ENCODE measurements at regions not wholly inside any gene's neighbourhood (a gene's known extent, or its start where the extent isn't known, plus 50 kb on each side); places are given as distances from the start of the nearest gene placed in this dataset.
A peak's percentile ranks its signal among the peaks of the same experiment; 100 is the strongest.

DNA sequence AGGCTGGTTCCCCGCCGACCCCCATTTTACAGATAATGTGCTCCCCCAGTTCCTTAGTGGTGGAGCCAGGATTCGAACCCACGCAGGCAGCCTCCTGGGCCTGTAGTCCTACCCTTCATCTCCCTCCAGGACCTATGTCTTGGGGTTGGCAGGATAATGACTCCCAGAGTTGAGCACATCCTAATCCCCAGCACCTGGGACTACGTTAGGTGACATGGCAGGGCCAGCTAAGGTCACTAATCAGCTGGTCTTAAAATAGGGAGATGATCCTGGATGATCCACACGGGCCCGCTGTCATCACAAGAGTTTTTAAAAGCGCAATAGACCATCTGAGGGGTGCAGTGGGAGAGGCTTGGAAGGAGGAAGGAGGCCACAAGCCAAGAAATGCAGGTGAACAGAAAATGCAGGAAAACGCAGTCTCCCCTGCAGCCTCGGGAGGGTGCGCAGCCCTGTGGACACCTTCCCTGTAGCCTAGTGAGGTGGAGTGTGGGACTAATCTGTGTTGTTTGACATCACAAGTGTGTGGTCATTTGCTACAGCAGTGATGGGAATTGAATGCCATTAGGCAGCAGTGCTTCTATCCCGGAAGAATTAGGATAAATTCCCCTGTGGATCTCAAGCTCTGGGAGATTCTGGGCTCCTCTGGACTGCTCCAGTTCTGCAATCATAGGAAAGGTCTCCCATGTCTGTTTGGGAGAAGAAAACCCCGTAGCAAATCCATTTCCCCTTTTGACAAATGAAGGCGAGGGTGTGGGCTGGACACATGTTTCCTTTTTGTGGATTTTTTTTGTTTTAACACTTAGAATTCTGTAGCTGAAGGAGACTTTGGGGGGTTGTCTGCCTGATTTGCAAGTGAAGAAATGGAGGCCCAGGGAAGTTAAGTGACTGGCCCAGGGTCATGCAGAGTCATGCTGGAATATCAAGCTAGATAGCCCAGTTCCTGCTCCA lies 297.7 kb downstream of the SEC14L1 start:
- in situ Hi-C loops (cut with MboI; ENCODE audit: low sequenced_read_pairs, unreplicated experiment): no loop called here
- no peak for DNase-seq (ENCODE audit: low spot score)

DNA sequence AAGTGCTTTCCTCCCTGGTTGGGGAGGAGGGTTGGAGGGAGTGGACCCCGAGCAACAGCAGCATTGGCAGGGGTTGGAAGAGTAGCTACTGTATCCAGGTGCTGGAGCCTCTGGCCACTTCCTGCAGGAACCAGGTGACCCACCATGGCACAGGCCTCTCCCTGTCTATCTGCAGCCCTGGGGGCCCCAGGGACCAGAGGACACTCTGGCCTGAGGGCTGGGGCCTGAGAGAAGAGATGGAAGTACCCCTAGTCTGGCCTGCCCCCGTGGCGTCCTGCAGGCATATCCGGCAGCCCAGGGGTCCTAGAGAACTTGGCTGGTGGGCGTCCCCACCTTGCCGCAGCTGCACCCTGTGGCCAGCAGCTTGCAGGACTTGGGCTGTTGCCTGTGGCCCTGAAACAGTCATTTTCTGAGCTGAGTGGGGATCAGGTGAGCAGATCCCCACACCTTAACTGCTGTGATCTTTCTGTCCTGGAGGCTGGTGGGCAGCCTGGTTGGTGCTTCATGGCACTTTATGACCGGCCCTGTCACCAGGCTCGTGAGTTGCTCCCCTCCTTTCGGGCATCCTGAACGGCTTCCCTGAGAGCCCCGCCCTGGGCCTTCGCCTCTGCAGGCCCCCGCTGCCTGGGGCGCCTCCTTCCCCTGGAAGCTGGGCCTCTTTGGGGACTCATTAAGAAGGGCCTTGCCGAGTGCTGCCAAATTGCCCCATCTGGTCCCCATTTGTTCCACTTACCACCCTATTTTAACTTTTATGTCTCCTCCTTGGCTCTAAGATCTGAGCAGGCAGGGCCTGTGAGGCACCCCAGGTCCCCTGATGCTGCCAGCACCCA lies 298.6 kb downstream of the SEC14L1 start:
- no peak for DNase-seq (ENCODE audit: low spot score)
- in situ Hi-C loops (cut with MboI; ENCODE audit: low sequenced_read_pairs, unreplicated experiment): no loop called here
- TF ChIP-seq, protein P1, sequence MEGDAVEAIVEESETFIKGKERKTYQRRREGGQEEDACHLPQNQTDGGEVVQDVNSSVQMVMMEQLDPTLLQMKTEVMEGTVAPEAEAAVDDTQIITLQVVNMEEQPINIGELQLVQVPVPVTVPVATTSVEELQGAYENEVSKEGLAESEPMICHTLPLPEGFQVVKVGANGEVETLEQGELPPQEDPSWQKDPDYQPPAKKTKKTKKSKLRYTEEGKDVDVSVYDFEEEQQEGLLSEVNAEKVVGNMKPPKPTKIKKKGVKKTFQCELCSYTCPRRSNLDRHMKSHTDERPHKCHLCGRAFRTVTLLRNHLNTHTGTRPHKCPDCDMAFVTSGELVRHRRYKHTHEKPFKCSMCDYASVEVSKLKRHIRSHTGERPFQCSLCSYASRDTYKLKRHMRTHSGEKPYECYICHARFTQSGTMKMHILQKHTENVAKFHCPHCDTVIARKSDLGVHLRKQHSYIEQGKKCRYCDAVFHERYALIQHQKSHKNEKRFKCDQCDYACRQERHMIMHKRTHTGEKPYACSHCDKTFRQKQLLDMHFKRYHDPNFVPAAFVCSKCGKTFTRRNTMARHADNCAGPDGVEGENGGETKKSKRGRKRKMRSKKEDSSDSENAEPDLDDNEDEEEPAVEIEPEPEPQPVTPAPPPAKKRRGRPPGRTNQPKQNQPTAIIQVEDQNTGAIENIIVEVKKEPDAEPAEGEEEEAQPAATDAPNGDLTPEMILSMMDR (IDR thresholded peaks at IDR 0.05; ENCODE audit: borderline replicate concordance, control extremely low read depth, extremely low read depth, insufficient read depth, missing control alignments): no peak

More for the DNA sequence above, 297.7 kb downstream of the SEC14L1 start:
- TF ChIP-seq, protein P1 (IDR thresholded peaks at IDR 0.05; ENCODE audit: borderline replicate concordance, control extremely low read depth, extremely low read depth, insufficient read depth, missing control alignments): no peak

DNA sequence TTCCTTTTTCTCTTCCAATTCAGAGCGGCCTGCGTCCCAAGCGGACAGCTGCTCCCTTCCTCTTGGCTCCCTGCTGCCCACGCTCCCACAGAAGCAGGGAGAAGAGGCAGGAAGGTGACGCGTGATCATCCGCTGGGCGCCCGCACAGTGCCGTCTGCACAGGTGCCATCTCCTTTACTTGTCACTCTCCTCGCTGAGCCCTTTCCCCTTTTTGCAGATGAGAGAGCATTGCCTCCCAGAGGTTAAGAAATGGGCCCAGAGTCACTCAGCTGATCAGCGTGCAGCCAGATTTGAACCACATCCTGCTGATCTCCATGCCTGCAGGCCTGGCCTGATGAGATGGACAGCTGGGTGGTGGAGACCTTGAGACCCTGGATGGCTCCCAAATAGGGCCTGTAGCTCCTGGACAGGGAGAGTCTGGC lies 299.8 kb downstream of the SEC14L1 start:
- DNase-seq (ENCODE audit: low spot score): no peak
- in situ Hi-C loops (cut with MboI; ENCODE audit: low sequenced_read_pairs, unreplicated experiment): no loop called here
- TF ChIP-seq, protein P1 (IDR thresholded peaks at IDR 0.05; ENCODE audit: borderline replicate concordance, control extremely low read depth, extremely low read depth, insufficient read depth, missing control alignments): no peak

DNA sequence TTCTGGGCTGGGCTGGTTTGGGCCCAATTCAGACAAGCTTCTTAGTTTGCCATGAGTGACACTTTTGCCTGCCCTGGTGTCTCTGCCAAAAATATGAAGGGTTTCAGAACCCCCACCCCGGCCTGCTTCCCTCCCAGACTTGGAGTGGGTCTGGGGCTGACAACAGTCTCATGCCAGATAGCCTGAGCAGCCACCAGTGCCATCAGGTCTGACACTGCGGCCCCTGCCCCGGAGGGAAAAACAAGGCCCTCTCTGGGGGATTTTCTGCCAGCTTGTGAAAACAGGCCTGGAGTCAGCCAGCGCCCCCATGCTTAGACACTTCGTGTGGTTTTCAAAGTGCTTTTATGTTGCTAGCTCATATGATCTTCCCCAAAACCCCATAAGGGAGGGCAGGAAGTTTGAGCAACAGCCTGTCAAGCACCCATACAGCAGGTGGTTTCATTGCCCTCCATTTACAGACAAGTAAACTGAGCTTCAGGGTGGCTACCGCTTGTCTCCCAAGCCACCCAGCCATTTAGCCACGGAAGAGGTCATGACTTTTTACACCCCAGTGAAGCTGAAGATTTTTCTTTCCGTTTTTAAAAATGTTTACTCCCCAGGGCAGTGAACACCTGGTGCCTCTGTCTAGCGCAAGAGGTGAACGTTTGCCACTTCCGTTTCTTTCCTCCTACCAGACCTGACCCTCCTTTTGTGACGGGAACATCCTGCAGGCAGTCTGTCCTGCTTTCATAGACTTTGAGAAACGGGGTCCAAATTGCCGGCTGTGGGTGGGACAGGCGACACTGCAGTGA lies 300.6 kb downstream of the SEC14L1 start:
- in situ Hi-C loops (cut with MboI; ENCODE audit: low sequenced_read_pairs, unreplicated experiment): no loop called here
- TF ChIP-seq, protein P1 (IDR thresholded peaks at IDR 0.05; ENCODE audit: borderline replicate concordance, control extremely low read depth, extremely low read depth, insufficient read depth, missing control alignments): no peak
- peak; percentile 82 for DNase-seq (ENCODE audit: low spot score)

DNA sequence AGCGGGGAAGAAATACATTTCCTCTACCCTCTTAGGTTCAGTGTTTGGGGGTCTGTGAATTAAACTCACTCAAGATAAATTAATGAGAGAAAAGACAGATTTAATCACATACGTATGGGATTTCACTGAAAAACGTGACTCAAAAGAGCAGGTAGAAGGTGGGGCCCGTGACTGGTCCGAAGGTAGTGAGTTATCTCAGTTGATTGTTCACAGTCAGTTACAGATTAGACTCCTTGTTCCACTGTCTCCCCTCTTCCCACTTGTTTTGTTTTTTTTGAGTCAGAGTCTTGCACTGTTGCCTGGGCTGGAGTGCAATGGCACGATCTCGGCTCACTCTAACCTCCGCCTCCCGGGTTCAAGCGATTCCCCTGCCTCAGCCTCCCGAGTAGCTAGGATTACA lies 301.2 kb downstream of the SEC14L1 start:
- TF ChIP-seq, protein P1 (IDR thresholded peaks at IDR 0.05; ENCODE audit: borderline replicate concordance, control extremely low read depth, extremely low read depth, insufficient read depth, missing control alignments): no peak
- in situ Hi-C loops (cut with MboI; ENCODE audit: low sequenced_read_pairs, unreplicated experiment): no loop called here
- DNase-seq (ENCODE audit: low spot score): no peak
